Erythroblast (primary cell): ENCODE measurements at regions not wholly inside any gene's neighbourhood (a gene's known extent, or its start where the extent isn't known, plus 50 kb on each side); places are given as distances from the start of the nearest gene placed in this dataset.

ENCODE experiments used
- DNase-seq, 2 experiments: peaks; one replicate each; lab custom pipeline; 2025; lab: John Stamatoyannopoulos, UW
- GATA1 ChIP-seq: IDR thresholded peaks from 2 replicates; pipeline ENCODE4 v1.6.1; 2011; ENCODE audit warnings: low read depth, mild to moderate bottlenecking, control low read depth, low read length, moderate library complexity
- POLR2A ChIP-seq: IDR thresholded peaks from 2 replicates; pipeline ENCODE4 v1.6.1; 2011; ENCODE audit warnings: mild to moderate bottlenecking, low read length

- DNase-seq = no peak
- TF ChIP-seq GATA1 (no peak), POLR2A (no peak)
These were observed 101.3 kb upstream of the CTNNB1 start for GRCh38 chr3:41097896-41098496.

- TF ChIP-seq POLR2A (no peak), GATA1 (no peak)
- no peak for DNase-seq
These were observed 98.1 kb upstream of the CTNNB1 start for GRCh38 chr3:41101231-41101630.

- peak in 1 of 2 experiments; percentile 24 for DNase-seq
These were observed 97.2 kb upstream of the CTNNB1 start for GRCh38 chr3:41102053-41102556.

GRCh38 chr3:41102750-41103149 is 96.6 kb upstream of the CTNNB1 start:
- no peak for TF ChIP-seq GATA1
- TF ChIP-seq POLR2A = no peak

More at GRCh38 chr3:41102053-41102556, 97.2 kb upstream of the CTNNB1 start:
- TF ChIP-seq GATA1 = no peak
- no peak for TF ChIP-seq POLR2A

GRCh38 chr3:41103200-41103599 is 96.1 kb upstream of the CTNNB1 start:
- TF ChIP-seq GATA1 = no peak
- no peak for TF ChIP-seq POLR2A
- no peak for DNase-seq

More at GRCh38 chr3:41102750-41103149, 96.6 kb upstream of the CTNNB1 start:
- no peak for DNase-seq

GRCh38 chr3:41104147-41104546 is 95.2 kb upstream of the CTNNB1 start:
- no peak for TF ChIP-seq GATA1
- TF ChIP-seq POLR2A = no peak
- DNase-seq = no peak

- no peak for TF ChIP-seq GATA1
- TF ChIP-seq POLR2A = no peak
- no peak for DNase-seq
These were observed 92.6 kb upstream of the CTNNB1 start for GRCh38 chr3:41106691-41107090.

- no peak for DNase-seq
- TF ChIP-seq GATA1 (no peak), POLR2A (no peak)
These were observed 88.3 kb upstream of the CTNNB1 start for GRCh38 chr3:41111011-41111410.

GRCh38 chr3:41112466-41112865 is 86.8 kb upstream of the CTNNB1 start:
- DNase-seq = no peak
- no peak for TF ChIP-seq GATA1
- no peak for TF ChIP-seq POLR2A

- DNase-seq = no peak
- TF ChIP-seq GATA1 (no peak), POLR2A (no peak)
These were observed 84.2 kb upstream of the CTNNB1 start for GRCh38 chr3:41115069-41115468.

- no peak for DNase-seq
- no peak for TF ChIP-seq GATA1
- no peak for TF ChIP-seq POLR2A
These were observed 82.5 kb upstream of the CTNNB1 start for GRCh38 chr3:41116851-41117250.

- TF ChIP-seq GATA1 = no peak
- no peak for TF ChIP-seq POLR2A
- peak; percentile 70 to 72 for DNase-seq
These were observed 81.9 kb upstream of the CTNNB1 start for GRCh38 chr3:41117398-41117870.

- no peak for DNase-seq
- TF ChIP-seq POLR2A = no peak
- no peak for TF ChIP-seq GATA1
These were observed 80.6 kb upstream of the CTNNB1 start for GRCh38 chr3:41118461-41119390.

- TF ChIP-seq GATA1 = no peak
- TF ChIP-seq POLR2A = no peak
- DNase-seq = no peak
These were observed 78.8 kb upstream of the CTNNB1 start for GRCh38 chr3:41120460-41120859.
